ENCODE measurements at regions not wholly inside any gene's neighbourhood (a gene's known extent, or its start where the extent isn't known, plus 50 kb on each side); places are given as distances from the start of the nearest gene placed in this dataset.

- TF ChIP-seq EZH2 (IDR thresholded peaks at IDR 0.05; ENCODE audit: borderline replicate concordance, insufficient read depth, low read length, poor library complexity, severe bottlenecking) (no peak), CTCF (IDR thresholded peaks at IDR 0.05; ENCODE audit: poor library complexity, severe bottlenecking) (no peak), MXI1 (conservative IDR thresholded peaks at IDR 0.05; ENCODE audit: poor library complexity, severe bottlenecking) (no peak), POLR2AphosphoS5 (IDR thresholded peaks at IDR 0.05) (no peak), EP300 (conservative IDR thresholded peaks at IDR 0.05; ENCODE audit: poor library complexity, severe bottlenecking) (no peak), REST (IDR thresholded peaks at IDR 0.05; ENCODE audit: borderline replicate concordance) (no peak), SMC3 (conservative IDR thresholded peaks at IDR 0.05; ENCODE audit: poor library complexity) (no peak)
Measured at GRCh38 chr10:131609176-131609575, 291.6 kb upstream of the PPP2R2D start.
